ENCODE measurements at regions not wholly inside any gene's neighbourhood (a gene's known extent, or its start where the extent isn't known, plus 50 kb on each side); places are given as distances from the start of the nearest gene placed in this dataset.
"Not testable (repeated sequence)": the region's sequence is repeated elsewhere in the genome, so short reads cannot be mapped to it uniquely, and the experiment has no call there.

- intact Hi-C loops (cut with DNase I): no loop called here
- WGBS, 4 donors: 39 to 50% (median 45%) methylated on average over 9 of the region's 9 CpGs
- no peak for TF ChIP-seq POLR2A (IDR thresholded peaks at IDR 0.05)
- no peak for TF ChIP-seq CTCF (IDR thresholded peaks at IDR 0.05)
- no peak overlapping the region for H3K27ac ChIP-seq
- H3K4me1 ChIP-seq: no peaks in the 10 kb centered on the region
- H3K9me3 ChIP-seq: peaks cover 0 to 11% (median 3%) of the 10 kb centered on the region in 12 donors
- H3K36me3 ChIP-seq: no peaks in the 10 kb centered on the region
- no peak overlapping the region for H3K4me3 ChIP-seq
- DNase-seq (no peak), ATAC-seq (no peak)
- H3K27me3 ChIP-seq: peaks cover 0 to 8% (median 0%) of the 10 kb centered on the region in 9 donors
These were observed 106.2 kb downstream of the KCNJ12 start for GRCh38 chr17:21482189-21482865.

- H3K36me3 ChIP-seq; H3K27me3 ChIP-seq; H3K27ac ChIP-seq; H3K4me1 ChIP-seq; H3K4me3 ChIP-seq; intact Hi-C loops (cut with DNase I); ATAC-seq; H3K9me3 ChIP-seq; DNase-seq: not testable (repeated sequence)
- 65 to 78% (median 75%) methylated on average over 2 of the region's 2 CpGs for WGBS, 4 donors
These were observed 111.9 kb downstream of the KCNJ12 start for GRCh38 chr17:21488043-21488442.

- no peak overlapping the region for H3K4me3 ChIP-seq
- 82 to 88% (median 86%) methylated on average over 10 of the region's 10 CpGs for WGBS, 4 donors
- no peaks in the 10 kb centered on the region for H3K9me3 ChIP-seq
- TF ChIP-seq POLR2A (IDR thresholded peaks at IDR 0.05): no peak
- no peak for TF ChIP-seq CTCF (IDR thresholded peaks at IDR 0.05)
- DNase-seq: no peak
- peaks cover 0 to 5% (median 0%) of the 10 kb centered on the region in 9 donors for H3K27me3 ChIP-seq
- H3K36me3 ChIP-seq: no peaks in the 10 kb centered on the region
- no peak overlapping the region for H3K27ac ChIP-seq
- H3K4me1 ChIP-seq: no peaks in the 10 kb centered on the region
- intact Hi-C loops (cut with DNase I): no loop called here
- no peak for ATAC-seq
These were observed 117.8 kb downstream of the KCNJ12 start for GRCh38 chr17:21493993-21494392.

GRCh38 chr17:21495281-21495680 is 119.1 kb downstream of the KCNJ12 start:
- ATAC-seq (peak in 3 of 4 donors; percentile 30 to 37 (median 31)), DNase-seq (no peak)
- Histone ChIP-seq H3K27ac (no peak overlapping the region), H3K4me3 (no peak overlapping the region), H3K36me3 (no peaks in the 10 kb centered on the region), H3K4me1 (no peaks in the 10 kb centered on the region), H3K9me3 (no peaks in the 10 kb centered on the region), H3K27me3 (peaks cover 0 to 6% (median 0%) of the 10 kb centered on the region in 9 donors)
- intact Hi-C loops (cut with DNase I): no loop called here
- WGBS, 4 donors: 56 to 79% (median 60%) methylated on average over 6 to 8 of the region's 8 CpGs
- TF ChIP-seq POLR2A (IDR thresholded peaks at IDR 0.05) (no peak), CTCF (IDR thresholded peaks at IDR 0.05) (no peak)

- no peak for DNase-seq
- Histone ChIP-seq H3K4me3 (no peak overlapping the region), H3K4me1 (no peaks in the 10 kb centered on the region), H3K36me3 (no peaks in the 10 kb centered on the region), H3K9me3 (no peaks in the 10 kb centered on the region), H3K27me3 (peaks cover 0 to 7% (median 0%) of the 10 kb centered on the region in 9 donors), H3K27ac (no peak overlapping the region)
- intact Hi-C loops (cut with DNase I): no loop called here
- WGBS, 4 donors: 53 to 63% (median 54%) methylated on average over 5 of the region's 5 CpGs
- TF ChIP-seq CTCF (IDR thresholded peaks at IDR 0.05) (no peak), POLR2A (IDR thresholded peaks at IDR 0.05) (no peak)
- no peak for ATAC-seq
These were observed 123.9 kb downstream of the KCNJ12 start for GRCh38 chr17:21500064-21500463.

GRCh38 chr17:21501927-21502700 is 126.0 kb downstream of the KCNJ12 start:
- intact Hi-C loops (cut with DNase I); H3K36me3 ChIP-seq; ATAC-seq; H3K9me3 ChIP-seq; DNase-seq; H3K27ac ChIP-seq; H3K4me3 ChIP-seq; H3K4me1 ChIP-seq: not testable (repeated sequence)
- peaks cover 0 to 19% (median 0%) of the 10 kb centered on the region in 9 donors for H3K27me3 ChIP-seq
- 79 to 84% (median 81%) methylated on average over 15 of the region's 15 CpGs for WGBS, 4 donors

All from heart left ventricle (tissue), 16 donors.